HUDEP-2 (cell line): ENCODE measurements at regions not wholly inside any gene's neighbourhood (a gene's known extent, or its start where the extent isn't known, plus 50 kb on each side); places are given as distances from the start of the nearest gene placed in this dataset.

ENCODE experiments used
- DNase-seq, 76 experiments: peaks; one replicate each; lab custom pipeline; 2025; ENCODE audit not compliant: unreplicated experiment in 76 of 76; lab: John Stamatoyannopoulos, UW

GRCh38 chr6:208364-208763, 83.9 kb upstream of the DUSP22 start:
- no peak for DNase-seq

- DNase-seq: no peak
Measured at GRCh38 chr6:208938-209337, 83.3 kb upstream of the DUSP22 start.

GRCh38 chr6:209432-210103, 82.7 kb upstream of the DUSP22 start:
- DNase-seq: no peak

- DNase-seq: no peak
Measured at GRCh38 chr6:210104-210456, 82.2 kb upstream of the DUSP22 start.

GRCh38 chr6:210778-211374, 81.4 kb upstream of the DUSP22 start:
- no peak for DNase-seq

- DNase-seq: no peak
Measured at GRCh38 chr6:211871-212497, 80.3 kb upstream of the DUSP22 start.

- no peak for DNase-seq
Measured at GRCh38 chr6:213284-213683, 79.0 kb upstream of the DUSP22 start.

- no peak for DNase-seq
Measured at GRCh38 chr6:214428-214827, 77.9 kb upstream of the DUSP22 start.

GRCh38 chr6:215335-216034, 76.8 kb upstream of the DUSP22 start:
- DNase-seq: no peak

- peak in 32 of 76 experiments; percentile 5 to 62 (median 25) for DNase-seq
Measured at GRCh38 chr6:217048-217659, 75.1 kb upstream of the DUSP22 start.

- DNase-seq: no peak
Measured at GRCh38 chr6:218153-219018, 73.9 kb upstream of the DUSP22 start.

- no peak for DNase-seq
Measured at GRCh38 chr6:219019-219570, 73.2 kb upstream of the DUSP22 start.

- DNase-seq: peak in 3 of 76 experiments; percentile 5 to 25 (median 18)
Measured at GRCh38 chr6:219641-220198, 72.6 kb upstream of the DUSP22 start.

- DNase-seq: no peak
Measured at GRCh38 chr6:220312-220711, 72.0 kb upstream of the DUSP22 start.

- DNase-seq: no peak
Measured at GRCh38 chr6:220721-221475, 71.4 kb upstream of the DUSP22 start.

- DNase-seq: no peak
Measured at GRCh38 chr6:221531-222349, 70.5 kb upstream of the DUSP22 start.

- no peak for DNase-seq
Measured at GRCh38 chr6:222468-222867, 69.8 kb upstream of the DUSP22 start.

- no peak for DNase-seq
Measured at GRCh38 chr6:223136-223535, 69.2 kb upstream of the DUSP22 start.
